GM13976 (cell line): ENCODE measurements at regions not wholly inside any gene's neighbourhood (a gene's known extent, or its start where the extent isn't known, plus 50 kb on each side); places are given as distances from the start of the nearest gene placed in this dataset.

Source experiments
- DNase-seq: peaks from one replicate; pipeline ENCODE4 v3.0.0; 2012; ENCODE audit warnings: low spot score
- in situ Hi-C: fragments of 300-500 bp; cut with MboI; formaldehyde crosslinking; loops from one replicate; pipeline ENCODE4 v1.12.0; 2022; ENCODE audit warnings: low sequenced_read_pairs, mixed read lengths, inconsistent platforms; ENCODE audit not compliant: unreplicated experiment
- TF ChIP-seq, protein P1 (sequence below): IDR thresholded peaks from 2 replicates; pipeline ENCODE4 v1.5.1; 2012; ENCODE audit warnings: borderline replicate concordance, mild to moderate bottlenecking; ENCODE audit not compliant: insufficient read depth; ENCODE audit errors: extremely low read depth, missing control alignments, control extremely low read depth

GRCh38 chr13:40143106-40143505 is 487.6 kb downstream of the COG6 start:
- in situ Hi-C loops: no loop called here
- TF ChIP-seq, protein P1, sequence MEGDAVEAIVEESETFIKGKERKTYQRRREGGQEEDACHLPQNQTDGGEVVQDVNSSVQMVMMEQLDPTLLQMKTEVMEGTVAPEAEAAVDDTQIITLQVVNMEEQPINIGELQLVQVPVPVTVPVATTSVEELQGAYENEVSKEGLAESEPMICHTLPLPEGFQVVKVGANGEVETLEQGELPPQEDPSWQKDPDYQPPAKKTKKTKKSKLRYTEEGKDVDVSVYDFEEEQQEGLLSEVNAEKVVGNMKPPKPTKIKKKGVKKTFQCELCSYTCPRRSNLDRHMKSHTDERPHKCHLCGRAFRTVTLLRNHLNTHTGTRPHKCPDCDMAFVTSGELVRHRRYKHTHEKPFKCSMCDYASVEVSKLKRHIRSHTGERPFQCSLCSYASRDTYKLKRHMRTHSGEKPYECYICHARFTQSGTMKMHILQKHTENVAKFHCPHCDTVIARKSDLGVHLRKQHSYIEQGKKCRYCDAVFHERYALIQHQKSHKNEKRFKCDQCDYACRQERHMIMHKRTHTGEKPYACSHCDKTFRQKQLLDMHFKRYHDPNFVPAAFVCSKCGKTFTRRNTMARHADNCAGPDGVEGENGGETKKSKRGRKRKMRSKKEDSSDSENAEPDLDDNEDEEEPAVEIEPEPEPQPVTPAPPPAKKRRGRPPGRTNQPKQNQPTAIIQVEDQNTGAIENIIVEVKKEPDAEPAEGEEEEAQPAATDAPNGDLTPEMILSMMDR: no peak
- no peak for DNase-seq

GRCh38 chr13:40143559-40143958 is 488.1 kb downstream of the COG6 start:
- no peak for DNase-seq
- in situ Hi-C loops: no loop called here
- TF ChIP-seq, protein P1: no peak

DNA sequence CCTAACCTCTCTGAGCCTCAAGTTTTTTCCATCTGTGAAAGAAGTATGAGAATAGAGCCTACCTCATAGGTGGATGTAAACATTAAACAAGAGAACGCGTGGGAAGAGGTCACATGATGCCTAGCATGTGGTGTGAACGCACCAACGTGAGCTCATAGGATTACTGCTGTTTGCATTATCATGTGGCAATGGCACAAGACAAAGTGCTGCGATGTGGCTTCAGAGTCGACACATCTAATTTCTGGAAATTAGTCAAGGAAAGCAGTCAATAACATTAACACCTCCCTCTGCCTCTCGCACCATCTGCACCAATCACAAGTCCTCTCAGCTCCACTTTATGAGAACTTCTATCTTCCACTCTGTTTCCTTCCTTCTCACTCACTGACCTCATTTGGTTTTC is 489.7 kb downstream of the COG6 start:
- TF ChIP-seq, protein P1: no peak
- in situ Hi-C loops: no loop called here
- DNase-seq: no peak

DNA sequence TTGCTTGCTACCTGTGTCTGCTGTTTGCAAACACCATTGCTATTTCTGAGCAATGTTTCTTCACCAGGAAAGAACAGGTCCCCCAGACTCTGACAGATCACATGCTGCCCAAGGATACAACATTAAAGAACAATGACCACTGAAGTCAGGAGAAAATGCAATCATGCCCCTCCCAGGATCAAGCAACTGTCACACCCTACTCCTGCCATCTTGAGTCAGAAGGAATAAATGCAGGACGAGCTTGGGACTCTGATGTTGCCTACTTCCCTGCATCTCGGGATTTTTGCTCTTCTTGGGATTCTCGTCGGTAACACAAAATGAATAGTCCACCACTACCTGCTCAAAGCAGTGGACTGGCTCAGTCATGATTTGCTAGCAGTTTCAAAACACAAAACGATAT is 490.6 kb downstream of the COG6 start:
- no peak for DNase-seq
- in situ Hi-C loops: no loop called here
- TF ChIP-seq, protein P1: no peak

DNA sequence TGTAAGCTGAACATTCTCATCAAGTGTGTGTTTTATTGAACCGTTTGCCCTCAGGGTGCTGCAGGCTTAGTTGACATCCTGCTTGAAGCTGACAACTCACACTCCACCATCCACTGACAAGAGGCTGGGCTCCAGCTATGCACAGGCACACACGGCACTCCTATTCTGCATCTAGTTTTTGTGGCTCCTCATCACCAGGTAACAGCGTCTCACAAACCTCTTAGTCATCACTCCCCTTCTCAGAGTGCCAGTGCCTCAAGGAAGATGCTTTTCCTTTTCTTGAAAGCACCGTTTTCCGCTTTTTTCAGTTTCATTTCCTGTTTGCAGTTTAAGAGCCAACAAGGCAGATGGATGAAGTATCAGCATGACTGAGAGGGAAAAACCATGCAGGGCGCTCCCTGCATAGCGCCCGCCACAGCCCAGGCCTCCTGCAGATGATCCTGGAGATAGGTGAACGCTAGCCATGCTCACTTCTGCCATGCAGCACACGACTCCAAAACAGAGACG is 491.2 kb downstream of the COG6 start:
- TF ChIP-seq, protein P1: no peak
- DNase-seq: no peak
- in situ Hi-C loops: no loop called here

- DNase-seq: no peak
- in situ Hi-C loops: no loop called here
- TF ChIP-seq, protein P1: no peak
These were observed 492.6 kb downstream of the COG6 start for GRCh38 chr13:40148101-40148500.

DNA sequence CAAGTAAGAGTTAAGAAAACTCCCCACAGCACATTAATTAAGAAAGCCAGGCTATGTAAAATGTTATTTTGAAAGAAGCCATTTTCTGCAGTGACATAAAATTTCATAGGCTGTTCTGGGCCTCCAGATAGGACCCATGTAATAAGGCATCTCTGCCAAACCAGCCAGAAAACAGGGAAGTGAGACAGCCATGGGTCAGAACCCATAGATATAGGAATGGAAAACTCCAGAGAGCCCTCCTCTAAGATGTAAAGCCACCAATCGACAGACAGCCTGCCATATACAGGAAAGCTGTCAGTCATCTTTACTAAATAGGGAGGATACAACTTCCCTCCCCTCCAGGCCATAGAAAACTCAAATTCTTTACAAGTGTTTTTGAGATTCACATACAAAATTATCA is 493.3 kb downstream of the COG6 start:
- in situ Hi-C loops: no loop called here
- TF ChIP-seq, protein P1: no peak
- no peak for DNase-seq
